ENCODE measurements at regions not wholly inside any gene's neighbourhood (a gene's known extent, or its start where the extent isn't known, plus 50 kb on each side); places are given as distances from the start of the nearest gene placed in this dataset.

- no peak for DNase-seq
- no peak for TF ChIP-seq SMC3 (IDR thresholded peaks at IDR 0.05; ENCODE audit: low read depth, low read length)
- TF ChIP-seq CTCF (IDR thresholded peaks at IDR 0.05) = no peak
- TF ChIP-seq IRF3 (IDR thresholded peaks at IDR 0.05; ENCODE audit: low read depth, low read length) = no peak
- TF ChIP-seq TCF12 (IDR thresholded peaks at IDR 0.05) = no peak
- TF ChIP-seq CHD2 (IDR thresholded peaks at IDR 0.05; ENCODE audit: low read length, partially characterized antibody) = no peak
- no peak for TF ChIP-seq ELF1 (IDR thresholded peaks at IDR 0.05)
- no peak for TF ChIP-seq MEF2A (IDR thresholded peaks at IDR 0.05; ENCODE audit: borderline replicate concordance, low read depth)
- no peak for TF ChIP-seq MAX (IDR thresholded peaks at IDR 0.05; ENCODE audit: low read depth)
- no peak for TF ChIP-seq RFX5 (IDR thresholded peaks at IDR 0.05; ENCODE audit: low read length)
- TF ChIP-seq FOXM1 (IDR thresholded peaks at IDR 0.05; ENCODE audit: low read depth) = no peak
- no peak for TF ChIP-seq EZH2phosphoT487 (IDR thresholded peaks at IDR 0.05; ENCODE audit: borderline replicate concordance, low read depth)
- no peak for TF ChIP-seq GATA2 (CRISPR knock-in tag; IDR thresholded peaks at IDR 0.05)
- TF ChIP-seq SIN3A (IDR thresholded peaks at IDR 0.05; ENCODE audit: borderline replicate concordance, low read depth, low read length) = no peak
- TF ChIP-seq USF1 (IDR thresholded peaks at IDR 0.05; ENCODE audit: borderline replicate concordance, low read depth) = no peak
- TF ChIP-seq RAD21 (IDR thresholded peaks at IDR 0.05; ENCODE audit: low read length) = no peak
- no peak for TF ChIP-seq POLR2AphosphoS5 (IDR thresholded peaks at IDR 0.05; ENCODE audit: low read depth, low read length)
- TF ChIP-seq USF2 (IDR thresholded peaks at IDR 0.05; ENCODE audit: borderline replicate concordance, low read depth, low read length) = no peak
- no peaks in the 10 kb centered on the region for H3K79me2 ChIP-seq (ENCODE audit: insufficient read depth)
- POLR2A ChIA-PET = no interaction called here
- H3K27ac ChIP-seq (ENCODE audit: low read depth in 2 of 2, low read length in 1 of 2) = no peak overlapping the region
- no peak overlapping the region for H3K4me2 ChIP-seq
- no peaks in the 10 kb centered on the region for H3K9me3 ChIP-seq
- H3F3A ChIP-seq (replicated peaks; ENCODE audit: insufficient read depth) = no peaks in the 10 kb centered on the region
- no peaks in the 10 kb centered on the region for H4K20me1 ChIP-seq (ENCODE audit: insufficient read depth)
- H3K9me2 ChIP-seq = no peaks in the 10 kb centered on the region
- no peak overlapping the region for H2AFZ ChIP-seq (ENCODE audit: low read depth)
- H3K4me1 ChIP-seq (ENCODE audit: control insufficient read depth in 1 of 2, insufficient read depth in 2 of 2, low read depth in 1 of 2, low read length in 1 of 2) = no peaks in the 10 kb centered on the region; a peak in 1 of 4 replicates
- CTCF ChIA-PET = interaction anchor here (0.6 kb wide), 1 partner anchor 10 kb away, joined by 3 read pairs; no protein-coding TSS in a partner anchor
- no peak overlapping the region for H3K4me3 ChIP-seq (ENCODE audit: low read depth in 2 of 2, low read length in 1 of 2)
- H3K27me3 ChIP-seq (ENCODE audit: insufficient read depth) = no peaks in the 10 kb centered on the region
- H3K36me3 ChIP-seq (replicated peaks in 1 of 2; ENCODE audit: control insufficient read depth in 1 of 2, insufficient read depth in 2 of 2, low read length in 1 of 2) = no peaks in the 10 kb centered on the region
- no peak overlapping the region for H3K9ac ChIP-seq
- 94% methylated on average over 2 of the region's 2 CpGs for WGBS (ENCODE audit: low lambda C conversion rate)
Measured at GRCh38 chr2:150264442-150264841, 223.0 kb downstream of the RND3 start.
